GM10266 (cell line): ENCODE measurements at regions not wholly inside any gene's neighbourhood (a gene's known extent, or its start where the extent isn't known, plus 50 kb on each side); places are given as distances from the start of the nearest gene placed in this dataset.

Experiments used
- DNase-seq: peaks from one replicate; pipeline ENCODE4 v3.0.0; 2012; ENCODE audit errors: extremely low spot score
- TF ChIP-seq, protein P1 (sequence below): IDR thresholded peaks from 2 replicates; pipeline ENCODE4 v1.5.1; 2012; ENCODE audit warnings: mild to moderate bottlenecking, low read depth; ENCODE audit not compliant: control insufficient read depth, insufficient read depth; ENCODE audit errors: missing control alignments

DNA sequence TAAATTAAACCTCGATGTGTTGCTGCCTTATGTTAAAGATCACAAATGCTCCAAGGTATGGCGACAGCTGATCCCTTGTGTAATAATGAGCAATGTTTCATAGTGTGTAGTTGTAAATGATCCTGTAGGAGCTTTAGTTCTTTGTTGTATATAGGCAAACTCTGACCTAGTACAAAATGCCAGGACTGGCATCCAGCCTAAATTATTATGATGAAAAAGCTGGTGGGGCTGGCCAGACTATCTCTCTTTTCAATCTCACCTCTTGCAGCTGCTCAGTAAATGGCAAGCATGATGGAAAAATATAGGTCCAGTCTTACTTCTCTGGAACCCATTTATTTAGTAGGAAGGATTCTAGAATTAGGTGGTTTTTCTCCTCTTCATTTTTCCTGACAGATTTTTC lies 345.1 kb upstream of the C11orf87 start:
- TF ChIP-seq, protein P1, sequence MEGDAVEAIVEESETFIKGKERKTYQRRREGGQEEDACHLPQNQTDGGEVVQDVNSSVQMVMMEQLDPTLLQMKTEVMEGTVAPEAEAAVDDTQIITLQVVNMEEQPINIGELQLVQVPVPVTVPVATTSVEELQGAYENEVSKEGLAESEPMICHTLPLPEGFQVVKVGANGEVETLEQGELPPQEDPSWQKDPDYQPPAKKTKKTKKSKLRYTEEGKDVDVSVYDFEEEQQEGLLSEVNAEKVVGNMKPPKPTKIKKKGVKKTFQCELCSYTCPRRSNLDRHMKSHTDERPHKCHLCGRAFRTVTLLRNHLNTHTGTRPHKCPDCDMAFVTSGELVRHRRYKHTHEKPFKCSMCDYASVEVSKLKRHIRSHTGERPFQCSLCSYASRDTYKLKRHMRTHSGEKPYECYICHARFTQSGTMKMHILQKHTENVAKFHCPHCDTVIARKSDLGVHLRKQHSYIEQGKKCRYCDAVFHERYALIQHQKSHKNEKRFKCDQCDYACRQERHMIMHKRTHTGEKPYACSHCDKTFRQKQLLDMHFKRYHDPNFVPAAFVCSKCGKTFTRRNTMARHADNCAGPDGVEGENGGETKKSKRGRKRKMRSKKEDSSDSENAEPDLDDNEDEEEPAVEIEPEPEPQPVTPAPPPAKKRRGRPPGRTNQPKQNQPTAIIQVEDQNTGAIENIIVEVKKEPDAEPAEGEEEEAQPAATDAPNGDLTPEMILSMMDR = no peak
- no peak for DNase-seq

DNA sequence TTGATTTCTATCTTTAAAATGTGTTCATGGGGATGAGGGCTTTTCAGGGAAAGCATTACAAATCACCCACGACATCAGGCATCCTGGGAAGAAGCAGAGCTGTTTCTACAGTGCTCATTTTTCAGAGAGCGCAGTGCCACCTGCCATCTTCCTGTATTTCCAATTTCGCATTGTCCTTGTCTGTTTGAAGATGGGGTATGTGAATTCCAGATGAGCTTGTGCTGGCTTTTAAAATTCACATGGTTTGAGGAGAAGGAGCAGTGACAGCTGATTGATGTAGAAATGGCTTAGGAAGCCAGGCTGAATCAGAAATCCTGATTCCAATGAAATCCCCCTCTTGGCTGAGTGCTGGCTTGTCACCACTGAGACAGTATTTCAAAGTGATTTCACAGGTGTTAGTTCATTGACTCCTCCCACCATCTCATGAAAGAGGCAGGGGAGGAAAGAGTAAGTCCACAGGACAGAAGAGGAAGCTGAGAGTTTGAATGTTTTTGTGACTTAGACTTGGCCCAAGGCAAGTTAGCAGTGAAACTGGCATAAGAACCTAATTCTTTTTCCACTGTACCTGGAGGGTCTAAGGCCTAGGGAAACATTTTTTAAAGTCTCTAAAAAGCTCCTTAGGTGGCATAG lies 344.6 kb upstream of the C11orf87 start:
- TF ChIP-seq, protein P1 = no peak
- DNase-seq = no peak

DNA sequence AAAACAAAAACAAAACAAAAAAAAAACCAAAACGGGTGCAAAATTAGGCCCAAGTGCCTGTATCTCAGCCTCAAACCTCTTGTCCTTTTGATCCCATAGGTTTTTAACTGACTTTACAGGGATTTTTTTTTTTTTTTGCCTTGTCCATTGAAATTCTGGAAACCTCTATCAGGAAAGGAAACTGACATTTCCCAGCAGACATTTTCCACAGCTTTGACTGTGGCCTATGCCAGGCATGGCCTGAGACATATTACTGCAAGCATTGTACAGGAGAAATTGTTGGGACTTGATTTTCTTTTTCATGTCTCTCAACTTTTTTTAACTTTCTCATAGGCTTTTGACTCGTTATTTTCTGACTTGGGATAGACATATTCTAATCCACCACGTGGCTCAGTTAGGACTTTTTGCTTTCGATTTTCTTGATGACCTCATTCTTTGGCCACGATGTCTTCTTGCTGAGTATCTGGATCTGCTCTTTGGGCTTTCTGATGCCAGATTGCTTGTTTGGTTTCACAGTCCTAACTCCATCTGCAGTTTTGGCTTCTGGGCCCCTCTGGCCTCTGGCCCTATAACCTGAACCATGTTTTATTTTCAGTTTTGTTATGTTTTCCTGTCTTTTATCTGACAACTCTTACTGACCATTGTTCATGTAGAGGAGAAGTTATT lies 336.1 kb upstream of the C11orf87 start:
- no peak for DNase-seq
- TF ChIP-seq, protein P1 = no peak

DNA sequence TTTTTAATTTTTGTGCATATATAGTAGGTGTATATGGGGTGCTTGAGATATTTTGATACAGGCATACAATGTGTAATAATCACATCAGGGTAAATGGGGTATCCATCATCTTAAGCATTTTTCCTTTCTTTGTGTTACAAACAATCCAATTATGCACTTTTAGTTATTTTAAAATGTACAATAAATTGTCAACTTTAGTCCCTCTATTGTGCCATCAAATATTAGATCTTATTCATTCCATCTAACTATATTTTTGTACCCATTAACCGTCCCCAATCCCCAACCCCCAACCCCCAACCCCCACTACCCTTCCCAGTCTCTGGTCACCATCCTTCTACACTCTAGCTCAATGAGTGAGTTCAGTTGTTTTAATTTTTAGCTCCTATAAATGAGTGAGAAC lies 335.1 kb upstream of the C11orf87 start:
- no peak for DNase-seq
- TF ChIP-seq, protein P1 = no peak

DNA sequence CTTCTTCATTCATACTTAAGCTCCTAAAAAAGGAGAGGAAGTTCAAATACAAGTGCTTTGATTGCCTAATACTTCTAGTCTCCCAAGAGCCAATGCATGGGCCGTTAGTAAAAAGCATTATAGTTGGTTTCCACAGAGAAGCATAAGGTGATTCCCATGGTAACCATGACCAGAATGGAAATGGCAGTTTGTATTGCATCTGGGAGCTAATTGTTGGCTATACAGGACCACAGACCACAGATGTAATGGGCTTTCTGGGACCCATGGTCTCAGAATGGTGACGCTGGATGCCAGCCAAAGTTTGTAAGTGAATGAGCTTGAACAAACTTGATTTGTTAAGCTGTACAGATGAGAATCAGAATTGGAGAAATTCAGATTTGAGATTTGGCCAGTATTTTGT lies 333.9 kb upstream of the C11orf87 start:
- TF ChIP-seq, protein P1 = no peak
- DNase-seq = no peak

DNA sequence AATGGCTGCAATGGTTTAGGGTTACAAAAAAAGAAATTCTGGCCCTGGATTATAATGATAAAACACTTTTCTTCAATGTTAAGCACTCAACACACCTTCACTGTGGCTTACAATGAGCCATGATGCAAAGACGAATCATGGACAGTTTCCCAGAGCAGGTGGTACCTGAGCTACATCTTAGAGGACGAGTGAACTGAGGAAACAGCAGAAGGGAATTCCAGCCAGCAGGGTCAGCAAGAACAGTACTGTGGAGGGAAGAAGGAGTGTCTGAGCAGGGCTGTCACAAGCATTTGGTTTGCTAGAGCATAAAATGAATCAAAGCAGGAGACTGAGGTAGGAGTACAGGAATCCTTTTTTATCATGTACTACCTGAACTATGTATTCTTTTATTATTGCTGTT lies 332.8 kb upstream of the C11orf87 start:
- no peak for DNase-seq
- TF ChIP-seq, protein P1 = no peak

DNA sequence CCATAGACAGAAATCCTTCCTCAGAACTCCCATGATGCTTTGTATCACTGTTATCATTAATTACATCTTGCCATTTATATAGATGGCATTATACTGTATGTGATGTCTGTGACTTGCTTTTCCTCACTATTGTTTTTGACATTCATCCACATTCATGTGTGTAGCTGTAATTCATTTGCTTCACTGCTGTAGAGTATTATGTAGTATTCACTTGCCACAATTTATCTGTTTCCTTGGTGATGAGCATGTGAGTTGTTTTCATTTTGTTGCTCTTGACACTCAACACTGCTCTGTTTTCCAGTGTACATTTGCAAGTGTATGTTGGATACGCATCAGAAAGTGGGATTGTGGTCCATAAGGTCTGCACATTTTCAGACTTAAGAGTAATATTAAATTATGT lies 328.6 kb upstream of the C11orf87 start:
- DNase-seq = no peak
- TF ChIP-seq, protein P1 = no peak
